ENCODE measurements at regions not wholly inside any gene's neighbourhood (a gene's known extent, or its start where the extent isn't known, plus 50 kb on each side); places are given as distances from the start of the nearest gene placed in this dataset.

DNA sequence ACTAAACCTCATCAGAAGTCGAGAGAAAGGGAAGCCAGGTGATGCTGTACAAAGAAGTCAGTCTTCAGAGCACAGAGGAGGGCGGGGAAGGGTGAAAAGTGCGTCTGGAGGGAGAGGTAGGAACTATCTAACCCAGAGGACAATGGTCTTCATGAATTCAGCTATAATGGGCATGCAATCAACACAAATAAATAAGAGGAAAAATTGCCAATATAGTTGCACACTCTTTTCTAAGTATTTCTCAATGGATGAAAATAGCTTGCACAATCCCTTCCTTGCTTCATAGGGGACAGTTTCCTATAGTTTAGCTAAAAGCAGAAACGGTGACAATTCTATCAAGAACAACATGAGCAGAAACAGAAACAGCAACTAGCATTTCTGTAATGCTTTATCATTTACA, 931.2 kb downstream of the AACS start:
- Histone ChIP-seq H4K20me1 (ENCODE audit: low read length) (no peaks in the 10 kb centered on the region), H2AFZ (ENCODE audit: low read length) (no peak overlapping the region), H3K27me3 (ENCODE audit: low read length) (0 out of 2 replicates have a peak, but pooled peaks cover 2% of the 10 kb centered on the region), H3K4me2 (ENCODE audit: low read length) (no peak overlapping the region), H3K79me2 (ENCODE audit: low read length) (no peaks in the 10 kb centered on the region), H3K27ac (ENCODE audit: low read length) (no peak overlapping the region), H3K36me3 (ENCODE audit: low read depth, low read length) (no peaks in the 10 kb centered on the region), H3K9me2 (replicated peaks; ENCODE audit: low read length) (no peaks in the 10 kb centered on the region), H3K9ac (ENCODE audit: low read length) (no peak overlapping the region), H3F3A (ENCODE audit: low read length, unreplicated experiment) (no peaks in the 10 kb centered on the region), H3K4me3 (ENCODE audit: low read length) (no peak overlapping the region), H3K4me1 (ENCODE audit: insufficient read depth, low read length) (no peaks in the 10 kb centered on the region), H3K9me3 (ENCODE audit: low read length) (0 out of 2 replicates have a peak, but pooled peaks cover 4% of the 10 kb centered on the region)
- no peak for ATAC-seq
- intact Hi-C loops (cut with micrococcal nuclease), result no loop called here
- no peak for DNase-seq
- TF ChIP-seq, protein P1, sequence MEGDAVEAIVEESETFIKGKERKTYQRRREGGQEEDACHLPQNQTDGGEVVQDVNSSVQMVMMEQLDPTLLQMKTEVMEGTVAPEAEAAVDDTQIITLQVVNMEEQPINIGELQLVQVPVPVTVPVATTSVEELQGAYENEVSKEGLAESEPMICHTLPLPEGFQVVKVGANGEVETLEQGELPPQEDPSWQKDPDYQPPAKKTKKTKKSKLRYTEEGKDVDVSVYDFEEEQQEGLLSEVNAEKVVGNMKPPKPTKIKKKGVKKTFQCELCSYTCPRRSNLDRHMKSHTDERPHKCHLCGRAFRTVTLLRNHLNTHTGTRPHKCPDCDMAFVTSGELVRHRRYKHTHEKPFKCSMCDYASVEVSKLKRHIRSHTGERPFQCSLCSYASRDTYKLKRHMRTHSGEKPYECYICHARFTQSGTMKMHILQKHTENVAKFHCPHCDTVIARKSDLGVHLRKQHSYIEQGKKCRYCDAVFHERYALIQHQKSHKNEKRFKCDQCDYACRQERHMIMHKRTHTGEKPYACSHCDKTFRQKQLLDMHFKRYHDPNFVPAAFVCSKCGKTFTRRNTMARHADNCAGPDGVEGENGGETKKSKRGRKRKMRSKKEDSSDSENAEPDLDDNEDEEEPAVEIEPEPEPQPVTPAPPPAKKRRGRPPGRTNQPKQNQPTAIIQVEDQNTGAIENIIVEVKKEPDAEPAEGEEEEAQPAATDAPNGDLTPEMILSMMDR (conservative IDR thresholded peaks at IDR 0.05; ENCODE audit: low read depth, low read length), result no peak
- TF ChIP-seq EZH2 (IDR thresholded peaks at IDR 0.05; ENCODE audit: low read length, unreplicated experiment) (no peak), EZH2phosphoT487 (IDR thresholded peaks at IDR 0.05; ENCODE audit: borderline replicate concordance, low read length) (no peak)
- ChIA-PET CTCF (no interaction called here), POLR2A (ENCODE audit: unreplicated experiment) (no interaction called here)
- BruUV-seq (replicated peaks), result no TSS peak

DNA sequence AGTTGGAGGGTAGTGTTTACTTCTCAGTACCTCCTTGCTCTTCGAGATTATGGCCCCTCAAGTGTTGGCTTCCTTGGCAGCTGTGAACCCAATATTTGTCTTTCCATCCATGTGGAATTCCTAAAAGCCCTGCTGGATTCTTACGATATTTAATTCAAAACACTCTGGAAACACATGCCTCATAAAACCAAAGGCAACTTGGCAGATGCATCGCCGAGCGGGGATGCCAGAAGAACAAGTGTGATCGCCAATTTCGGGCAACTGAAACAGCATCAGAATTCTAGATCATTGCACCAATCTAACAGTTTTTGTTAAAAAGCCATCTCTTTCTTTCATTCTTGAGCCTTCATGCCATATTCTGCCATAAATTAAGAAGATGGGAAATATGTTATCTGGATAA, 934.4 kb downstream of the AACS start:
- TF ChIP-seq EZH2phosphoT487 (IDR thresholded peaks at IDR 0.05; ENCODE audit: borderline replicate concordance, low read length) (no peak), EZH2 (IDR thresholded peaks at IDR 0.05; ENCODE audit: low read length, unreplicated experiment) (no peak)
- TF ChIP-seq, protein P1 (conservative IDR thresholded peaks at IDR 0.05; ENCODE audit: low read depth, low read length), result no peak
- Histone ChIP-seq H3K9ac (ENCODE audit: low read length) (no peak overlapping the region), H3K4me3 (ENCODE audit: low read length) (no peak overlapping the region), H3K9me3 (ENCODE audit: low read length) (no peaks in the 10 kb centered on the region), H3K9me2 (replicated peaks; ENCODE audit: low read length) (no peaks in the 10 kb centered on the region), H3K4me1 (ENCODE audit: insufficient read depth, low read length) (no peaks in the 10 kb centered on the region), H4K20me1 (ENCODE audit: low read length) (no peaks in the 10 kb centered on the region), H2AFZ (ENCODE audit: low read length) (no peak overlapping the region), H3K27ac (ENCODE audit: low read length) (no peak overlapping the region), H3F3A (ENCODE audit: low read length, unreplicated experiment) (no peaks in the 10 kb centered on the region), H3K4me2 (ENCODE audit: low read length) (no peak overlapping the region), H3K79me2 (ENCODE audit: low read length) (no peaks in the 10 kb centered on the region), H3K27me3 (ENCODE audit: low read length) (0 out of 2 replicates have a peak, but pooled peaks cover 2% of the 10 kb centered on the region), H3K36me3 (ENCODE audit: low read depth, low read length) (no peaks in the 10 kb centered on the region)
- BruUV-seq (replicated peaks), result no TSS peak
- DNase-seq, result no peak
- POLR2A ChIA-PET (ENCODE audit: unreplicated experiment), result no interaction called here
- CTCF ChIA-PET, result no interaction called here
- intact Hi-C loops (cut with micrococcal nuclease), result no loop called here
- ATAC-seq, result no peak

DNA sequence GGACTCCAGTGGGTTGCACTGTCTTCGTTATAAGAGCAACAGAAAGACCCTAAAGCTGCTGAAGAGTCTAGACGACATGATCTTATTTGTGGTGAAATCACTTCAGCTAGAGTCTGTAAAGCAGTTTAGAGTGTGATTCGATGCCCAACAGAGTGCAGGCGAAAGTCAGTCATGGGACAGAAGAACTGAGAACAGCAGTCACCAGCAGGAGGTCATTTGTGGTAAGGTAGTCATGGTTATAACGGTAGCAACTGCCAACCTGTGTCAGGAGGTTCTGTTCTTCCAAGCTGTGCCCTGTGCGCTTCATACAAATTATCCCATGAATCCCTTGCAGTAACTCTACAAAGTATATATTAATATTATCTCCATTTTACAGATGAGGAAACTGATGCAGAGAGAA, 954.1 kb downstream of the AACS start:
- no TSS peak for BruUV-seq (replicated peaks)
- H3K79me2 ChIP-seq (ENCODE audit: low read length), result no peaks in the 10 kb centered on the region
- H2AFZ ChIP-seq (ENCODE audit: low read length), result no peak overlapping the region
- no peaks in the 10 kb centered on the region for H3K4me1 ChIP-seq (ENCODE audit: insufficient read depth, low read length)
- H3K27ac ChIP-seq (ENCODE audit: low read length), result no peak overlapping the region
- no peaks in the 10 kb centered on the region for H3K27me3 ChIP-seq (ENCODE audit: low read length)
- no peak for ATAC-seq
- no peak overlapping the region for H3K9ac ChIP-seq (ENCODE audit: low read length)
- H3K4me3 ChIP-seq (ENCODE audit: low read length), result no peak overlapping the region
- H3K36me3 ChIP-seq (ENCODE audit: low read depth, low read length), result no peaks in the 10 kb centered on the region
- no peaks in the 10 kb centered on the region for H3F3A ChIP-seq (ENCODE audit: low read length, unreplicated experiment)
- ChIA-PET POLR2A (ENCODE audit: unreplicated experiment) (no interaction called here), CTCF (no interaction called here)
- intact Hi-C loops (cut with micrococcal nuclease), result no loop called here
- no peak overlapping the region for H3K4me2 ChIP-seq (ENCODE audit: low read length)
- H4K20me1 ChIP-seq (ENCODE audit: low read length), result no peaks in the 10 kb centered on the region
- no peaks in the 10 kb centered on the region for H3K9me2 ChIP-seq (replicated peaks; ENCODE audit: low read length)
- TF ChIP-seq EZH2 (IDR thresholded peaks at IDR 0.05; ENCODE audit: low read length, unreplicated experiment) (no peak), EZH2phosphoT487 (IDR thresholded peaks at IDR 0.05; ENCODE audit: borderline replicate concordance, low read length) (no peak)
- TF ChIP-seq, protein P1 (conservative IDR thresholded peaks at IDR 0.05; ENCODE audit: low read depth, low read length), result no peak
- no peak for DNase-seq
- H3K9me3 ChIP-seq (ENCODE audit: low read length), result peaks cover 30% of the 10 kb centered on the region; the same call in 1 of the 2 replicates

All from PC-3 (cell line).